Breast epithelium (tissue), 3 donors: ENCODE measurements at regions not wholly inside any gene's neighbourhood (a gene's known extent, or its start where the extent isn't known, plus 50 kb on each side); places are given as distances from the start of the nearest gene placed in this dataset.

Source experiments
- POLR2A ChIP-seq: fragments of 450-650 bp; IDR thresholded peaks from one replicate; pipeline ENCODE4 v1.6.1; 2016; ENCODE audit warnings: antibody characterized with exemption, mild to moderate bottlenecking, moderate library complexity
- POLR2AphosphoS5 ChIP-seq, 3 donors: sonication (generic); formaldehyde crosslinking; IDR thresholded peaks; one replicate each; pipeline ENCODE4 v1.6.1; 2017; ENCODE audit warnings: antibody characterized with exemption in 3 of 3
- TF ChIP-seq, protein P1 (sequence below), 3 donors: fragments of 450-650 bp; IDR thresholded peaks; one replicate each; pipeline ENCODE4 v1.5.1; 2016 to 2017; ENCODE audit warnings: antibody characterized with exemption in 3 of 3, mild to moderate bottlenecking in 3 of 3, moderate library complexity in 3 of 3

DNA sequence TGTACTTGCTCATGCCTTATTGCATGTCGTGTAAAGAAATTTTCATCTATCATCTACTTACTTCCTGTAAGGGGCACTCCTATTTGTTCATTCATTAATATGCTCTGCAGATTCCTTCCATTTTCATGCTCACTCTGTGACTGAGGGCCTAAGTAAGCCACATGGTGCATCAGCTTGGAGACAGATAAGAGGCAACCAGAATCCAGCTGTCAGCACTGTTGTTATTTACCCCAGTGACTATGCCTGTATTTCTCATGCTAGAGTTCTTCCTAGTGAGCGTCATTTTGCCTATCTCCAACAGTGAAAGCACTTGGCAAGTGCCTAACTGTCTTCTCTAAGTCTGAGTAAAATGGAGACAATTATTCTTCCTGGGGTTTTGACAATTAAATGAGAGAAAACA lies 124.8 kb upstream of the ABI3BP start:
- TF ChIP-seq, protein P1, sequence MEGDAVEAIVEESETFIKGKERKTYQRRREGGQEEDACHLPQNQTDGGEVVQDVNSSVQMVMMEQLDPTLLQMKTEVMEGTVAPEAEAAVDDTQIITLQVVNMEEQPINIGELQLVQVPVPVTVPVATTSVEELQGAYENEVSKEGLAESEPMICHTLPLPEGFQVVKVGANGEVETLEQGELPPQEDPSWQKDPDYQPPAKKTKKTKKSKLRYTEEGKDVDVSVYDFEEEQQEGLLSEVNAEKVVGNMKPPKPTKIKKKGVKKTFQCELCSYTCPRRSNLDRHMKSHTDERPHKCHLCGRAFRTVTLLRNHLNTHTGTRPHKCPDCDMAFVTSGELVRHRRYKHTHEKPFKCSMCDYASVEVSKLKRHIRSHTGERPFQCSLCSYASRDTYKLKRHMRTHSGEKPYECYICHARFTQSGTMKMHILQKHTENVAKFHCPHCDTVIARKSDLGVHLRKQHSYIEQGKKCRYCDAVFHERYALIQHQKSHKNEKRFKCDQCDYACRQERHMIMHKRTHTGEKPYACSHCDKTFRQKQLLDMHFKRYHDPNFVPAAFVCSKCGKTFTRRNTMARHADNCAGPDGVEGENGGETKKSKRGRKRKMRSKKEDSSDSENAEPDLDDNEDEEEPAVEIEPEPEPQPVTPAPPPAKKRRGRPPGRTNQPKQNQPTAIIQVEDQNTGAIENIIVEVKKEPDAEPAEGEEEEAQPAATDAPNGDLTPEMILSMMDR (IDR thresholded peaks at IDR 0.05) = no peak
- TF ChIP-seq POLR2AphosphoS5 (IDR thresholded peaks at IDR 0.05) (no peak), POLR2A (no peak)
